HG02852 (cell line): ENCODE measurements at regions not wholly inside any gene's neighbourhood (a gene's known extent, or its start where the extent isn't known, plus 50 kb on each side); places are given as distances from the start of the nearest gene placed in this dataset.

Experiments used
- ATAC-seq: cut with Tn5 transposase; IDR thresholded peaks from one replicate; pipeline ENCODE4 v1.9.1; 2021; ENCODE audit warnings: mild to moderate bottlenecking, moderate library complexity; ENCODE audit not compliant: unreplicated experiment

DNA sequence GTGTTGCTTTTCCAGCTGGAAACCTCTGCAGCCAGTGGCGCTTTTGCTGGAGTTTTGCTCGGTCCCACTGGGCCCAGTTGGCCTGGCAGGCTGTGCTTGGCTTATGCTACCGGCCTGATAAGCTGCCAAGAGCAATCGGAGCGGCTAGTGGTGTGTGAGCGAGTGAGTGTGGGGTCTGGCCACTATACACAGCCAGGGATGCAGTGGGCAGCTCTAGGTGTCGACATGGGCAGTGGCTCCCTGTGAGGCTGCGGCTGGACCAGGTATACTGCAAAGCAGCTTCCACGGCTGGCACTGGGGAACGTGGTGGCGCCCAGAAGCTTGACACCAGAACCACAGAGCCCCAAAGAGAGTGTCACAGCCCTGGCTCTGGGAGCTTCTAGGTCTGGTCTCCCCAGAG, 996.5 kb downstream of the GRIK2 start:
- ATAC-seq = no peak

DNA sequence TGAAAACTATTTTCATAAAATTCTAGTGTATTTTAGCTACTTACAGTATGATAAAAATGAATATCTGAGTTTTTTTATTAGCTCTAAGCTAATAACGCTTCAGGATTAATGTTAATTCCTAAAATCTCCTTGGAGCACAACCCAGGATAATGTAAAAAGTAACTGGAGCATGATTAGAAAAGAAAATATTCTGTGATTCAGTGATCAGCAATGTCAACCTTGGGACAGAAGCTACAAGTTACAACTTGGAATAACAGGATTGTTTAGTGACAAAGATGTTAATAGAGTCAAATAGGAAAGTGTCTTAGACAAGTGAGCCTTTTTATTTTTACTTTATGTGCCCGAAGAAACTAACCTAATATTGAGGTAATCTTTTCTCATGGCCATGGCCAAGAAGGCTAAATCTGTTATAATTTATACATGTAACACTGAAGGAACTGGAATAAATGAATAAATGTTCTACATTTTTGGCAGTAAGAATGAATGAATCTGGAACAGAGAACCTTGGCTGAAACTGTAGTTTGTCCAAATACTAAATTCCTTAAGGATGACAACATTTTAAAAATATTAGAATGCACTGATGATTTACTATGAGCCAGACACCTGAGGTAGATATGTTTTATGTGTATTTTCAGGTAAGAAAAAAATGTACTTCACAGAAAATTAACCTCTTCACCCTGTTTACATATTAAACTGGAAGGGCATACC, 994.0 kb downstream of the GRIK2 start:
- ATAC-seq = no peak

DNA sequence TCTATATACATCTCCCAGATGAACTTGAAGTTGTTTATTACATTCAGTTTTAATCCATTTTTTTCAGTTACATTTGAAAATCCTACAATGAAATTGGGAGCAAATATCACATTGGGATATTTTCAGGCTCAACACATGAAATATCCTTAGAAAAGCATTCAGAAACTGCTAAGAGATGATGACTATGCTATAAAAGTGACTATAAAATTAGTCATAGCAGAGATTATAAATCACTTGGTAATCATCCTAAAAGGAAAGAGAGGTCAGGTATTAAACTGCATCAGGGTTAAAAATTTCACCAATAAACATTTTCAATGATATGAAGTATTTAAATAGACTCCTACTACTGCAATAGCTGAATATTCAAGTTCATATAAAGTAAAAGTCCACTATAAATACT, 987.7 kb downstream of the GRIK2 start:
- no peak for ATAC-seq

DNA sequence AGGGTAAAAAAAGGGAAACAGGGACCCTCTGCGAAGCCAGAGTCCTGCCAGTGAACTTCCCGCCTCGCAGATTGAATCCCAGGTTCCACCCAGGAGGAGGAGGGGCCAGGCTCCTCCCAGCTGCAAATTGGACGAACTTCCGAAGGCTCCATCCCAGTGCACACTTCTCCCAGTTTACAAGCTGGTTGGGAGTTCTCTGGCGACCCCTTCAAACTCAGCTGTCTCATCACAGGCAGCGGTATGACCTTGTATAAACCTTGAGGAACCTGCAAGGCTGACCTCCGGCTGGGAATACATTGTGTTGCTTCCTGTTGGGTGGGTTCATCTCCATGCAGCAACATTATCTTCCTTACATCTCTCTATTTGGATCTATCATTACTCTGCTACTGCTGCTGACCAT, 962.7 kb downstream of the GRIK2 start:
- no peak for ATAC-seq

DNA sequence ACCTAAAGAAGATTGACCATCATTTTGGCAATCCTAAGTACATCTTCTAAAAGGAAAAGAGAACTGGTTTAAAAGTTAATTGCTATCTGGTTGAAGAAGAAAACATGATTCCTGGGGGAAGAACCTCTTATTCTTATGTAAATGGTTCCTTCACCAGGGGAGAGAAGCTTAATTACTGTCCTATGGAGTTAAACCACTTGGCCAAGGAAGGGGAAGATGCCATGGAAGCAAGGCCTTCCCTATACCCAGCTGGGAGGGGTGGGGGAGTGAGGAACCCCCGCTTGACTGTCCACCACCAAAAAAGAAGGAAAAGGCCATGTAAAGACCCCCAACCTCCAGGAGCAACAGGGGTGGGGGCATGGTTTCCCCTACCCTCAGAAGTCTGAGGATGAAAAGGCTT, 962.1 kb downstream of the GRIK2 start:
- ATAC-seq = no peak

DNA sequence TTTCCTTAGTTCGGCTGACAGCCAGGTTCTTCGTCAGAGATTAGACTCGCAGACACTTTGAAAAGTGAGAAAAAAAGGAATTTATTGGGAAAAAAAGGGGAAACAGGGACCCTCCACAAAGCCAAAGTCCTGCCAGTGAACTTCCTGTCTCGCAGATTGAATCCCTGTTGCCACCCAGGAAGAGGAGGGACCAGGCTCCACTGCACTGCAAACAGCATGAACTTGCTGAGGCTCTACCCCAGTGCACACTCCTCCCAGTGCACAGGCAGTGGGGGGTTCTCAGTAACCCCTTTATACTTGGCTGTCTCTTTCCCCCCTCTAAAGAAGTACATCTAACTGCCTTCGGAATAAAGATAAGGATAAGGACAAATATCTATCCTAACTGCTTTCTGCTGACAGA, 959.0 kb downstream of the GRIK2 start:
- no peak for ATAC-seq

DNA sequence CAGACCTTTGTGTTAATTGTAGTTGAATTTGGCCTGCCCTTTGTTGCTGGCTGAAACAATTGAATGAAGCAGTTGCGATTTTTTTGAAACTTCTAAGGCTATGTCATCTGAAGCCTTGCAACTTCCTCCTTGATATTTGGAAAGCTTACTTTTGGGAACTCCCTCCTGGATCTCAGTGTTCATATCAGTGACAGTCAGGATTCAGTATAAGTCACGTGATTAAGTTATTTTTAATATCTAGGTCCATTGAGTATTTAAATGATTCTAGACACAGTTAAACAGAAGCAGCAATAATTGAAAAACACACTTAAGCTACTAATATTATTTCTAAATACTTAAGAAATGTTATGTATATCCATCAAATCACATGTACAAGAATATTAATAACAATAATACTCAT, 951.3 kb downstream of the GRIK2 start:
- ATAC-seq = no peak

DNA sequence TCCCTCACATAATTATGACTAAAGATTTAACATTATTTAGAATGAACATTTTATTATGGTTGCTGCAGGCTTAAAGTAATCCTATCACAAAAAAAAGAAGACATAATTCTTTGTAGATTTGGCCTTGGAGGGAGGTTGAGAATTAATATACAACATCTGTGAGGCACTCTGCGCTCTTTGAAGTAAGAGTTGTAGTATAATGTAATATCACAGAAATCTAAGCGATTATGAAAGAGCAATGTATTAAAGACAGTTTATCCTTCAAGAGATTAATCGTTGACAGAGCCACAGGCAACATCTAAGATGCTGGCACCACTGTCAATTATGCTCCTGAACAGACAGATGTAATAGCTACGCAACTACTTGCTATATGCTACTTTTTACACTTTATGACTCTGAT, 946.8 kb downstream of the GRIK2 start:
- ATAC-seq = no peak

DNA sequence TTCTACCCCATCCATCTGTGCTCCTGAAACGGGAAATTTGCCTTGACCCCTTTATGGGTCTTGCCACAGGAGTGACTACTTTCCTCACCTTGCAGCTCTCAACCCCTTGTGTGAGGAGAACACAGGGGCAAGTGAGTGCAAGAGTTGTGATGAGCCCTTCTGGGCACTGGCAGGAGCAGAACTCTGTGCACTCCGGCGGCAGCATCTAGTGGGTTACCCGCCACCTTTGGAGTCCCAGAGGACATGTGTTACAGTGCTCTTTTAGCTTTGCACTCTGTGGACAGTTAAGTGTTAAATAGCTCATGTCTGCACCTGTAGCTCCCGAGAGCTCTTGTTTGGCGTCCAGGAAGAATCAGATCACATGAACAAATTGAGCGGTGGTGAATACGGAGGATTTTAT, 940.2 kb downstream of the GRIK2 start:
- no peak for ATAC-seq

DNA sequence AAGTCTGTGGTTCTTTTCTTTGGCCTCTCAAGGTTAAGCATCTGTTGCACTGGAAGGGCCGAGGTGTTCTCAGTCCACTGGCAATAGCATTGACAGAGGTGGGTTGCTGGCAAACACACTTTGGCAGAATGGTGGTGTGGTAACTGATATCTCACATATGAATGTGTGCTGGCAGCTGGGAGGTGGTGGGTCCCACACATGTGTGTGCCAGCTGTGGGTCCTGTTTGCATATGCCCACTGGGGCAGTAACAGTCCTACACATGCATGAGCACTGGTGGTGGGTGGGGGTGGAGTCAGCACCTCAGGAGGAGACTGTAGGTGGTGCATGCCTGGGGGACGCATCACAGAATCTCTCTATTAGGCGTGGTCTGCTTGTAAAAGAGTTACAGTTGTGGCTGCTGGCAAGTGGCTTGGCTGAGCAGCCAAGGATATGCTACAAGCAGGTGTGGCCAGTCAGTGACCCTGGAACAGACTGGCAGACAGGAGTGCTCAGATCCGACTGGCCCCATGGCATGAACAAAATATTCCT, 934.3 kb downstream of the GRIK2 start:
- no peak for ATAC-seq

DNA sequence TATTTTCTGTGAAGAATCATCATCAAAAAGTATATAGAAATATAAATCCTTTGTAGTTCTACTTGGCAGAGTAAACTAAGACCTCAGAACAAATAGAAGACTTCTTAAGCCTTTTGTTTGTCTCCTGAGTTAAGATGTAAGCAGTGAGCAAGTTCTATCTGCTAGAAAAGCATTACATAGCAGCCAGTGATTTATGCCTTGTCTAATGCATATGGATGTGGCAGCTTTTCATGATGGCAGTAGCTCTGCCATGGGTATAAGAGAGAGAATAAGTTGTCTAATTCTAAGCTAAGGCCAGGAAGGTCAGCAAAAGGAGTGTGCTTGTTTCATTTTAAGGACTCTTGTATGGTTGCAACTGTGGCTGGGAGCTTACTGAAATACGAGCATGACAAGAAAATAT, 920.2 kb downstream of the GRIK2 start:
- ATAC-seq = no peak

DNA sequence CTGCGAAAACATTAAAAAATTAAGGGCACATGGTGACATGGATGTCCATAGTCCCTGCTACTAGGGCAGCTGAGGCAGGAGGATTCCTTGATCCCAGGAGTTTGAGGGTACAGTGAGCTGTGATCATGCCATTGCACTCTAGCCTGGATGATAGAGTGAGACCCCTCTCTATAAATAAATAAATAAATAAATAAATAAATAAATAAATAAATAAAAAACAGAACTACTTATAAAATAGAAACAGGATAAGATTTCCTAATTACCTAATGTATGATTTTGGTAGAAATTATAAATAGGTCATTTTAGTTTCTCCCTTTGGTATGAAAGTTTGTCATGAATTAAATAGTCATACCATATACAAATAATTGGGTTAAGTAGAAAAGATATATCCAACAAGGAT, 916.2 kb downstream of the GRIK2 start:
- ATAC-seq = no peak

DNA sequence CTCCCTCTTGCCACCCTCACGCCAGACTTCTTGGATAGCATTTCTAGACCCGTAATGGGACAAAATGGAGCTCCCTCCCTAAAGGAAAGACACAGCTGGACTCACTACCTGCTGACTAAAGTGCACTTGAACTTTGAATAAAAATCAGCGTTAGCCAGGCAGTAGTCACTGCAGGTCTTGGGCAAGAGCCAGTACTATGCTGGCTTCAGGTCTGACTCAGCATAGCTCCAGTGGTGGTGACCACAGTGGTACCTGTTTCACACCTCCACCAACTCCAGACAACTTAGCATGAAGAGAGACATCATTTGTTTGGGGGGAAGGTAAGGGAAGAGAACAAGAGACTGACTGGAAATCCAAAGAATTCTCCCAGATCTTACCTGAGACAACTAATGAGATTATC, 906.8 kb downstream of the GRIK2 start:
- ATAC-seq = no peak

DNA sequence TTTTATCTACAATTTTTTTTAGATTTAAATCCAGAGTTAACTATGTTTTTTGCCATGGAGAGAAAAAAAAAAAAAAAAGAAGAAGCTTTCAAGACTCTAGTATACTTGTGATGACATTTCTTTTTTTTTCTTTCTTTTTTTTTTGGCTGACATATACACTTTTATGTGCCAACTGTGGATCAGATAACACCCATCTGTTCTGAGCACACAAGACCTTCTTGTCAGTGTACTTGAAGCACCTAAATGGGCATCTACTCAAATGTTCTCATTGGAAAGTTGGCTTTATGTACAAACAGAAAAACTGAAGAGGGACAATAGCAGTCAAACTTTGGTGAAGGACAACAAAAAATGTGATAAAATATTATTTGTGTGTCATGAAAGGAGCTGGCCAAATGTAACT, 904.5 kb downstream of the GRIK2 start:
- ATAC-seq = no peak
